ENCODE measurements at regions not wholly inside any gene's neighbourhood (a gene's known extent, or its start where the extent isn't known, plus 50 kb on each side); places are given as distances from the start of the nearest gene placed in this dataset.

DNA sequence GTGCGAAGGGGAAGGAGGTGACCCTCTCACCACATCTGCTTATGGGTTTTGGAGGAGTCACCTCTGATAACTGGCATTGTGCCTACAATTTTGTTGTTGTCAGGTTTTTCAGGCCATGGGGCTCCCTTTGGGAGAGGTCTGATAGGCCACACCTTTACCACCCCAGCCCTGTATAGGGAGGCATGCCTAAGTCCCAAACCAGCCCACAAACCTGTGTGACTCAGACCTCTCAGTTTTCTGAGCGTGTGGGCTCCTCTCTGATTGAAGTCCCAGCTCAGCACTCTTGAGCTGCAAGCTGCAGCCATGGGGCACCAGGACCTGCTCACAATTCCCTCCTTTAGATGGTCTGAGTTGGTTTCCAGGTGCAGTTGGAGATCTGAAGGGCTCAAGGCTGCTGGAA, 1429.3 kb upstream of the TMEM132C start:
- no TSS peak for BruUV-seq (replicated peaks)
- TF ChIP-seq ZNF274 (IDR thresholded peaks at IDR 0.05; ENCODE audit: insufficient read depth, insufficient read length) (no peak), POU2F2 (IDR thresholded peaks at IDR 0.05; ENCODE audit: borderline replicate concordance, low read depth, low read length) (no peak), MXI1 (IDR thresholded peaks at IDR 0.05; ENCODE audit: low read depth, low read length) (no peak), CREM (IDR thresholded peaks at IDR 0.05; ENCODE audit: low read depth) (no peak), MTA2 (IDR thresholded peaks at IDR 0.05; ENCODE audit: low read depth) (no peak), ZZZ3 (IDR thresholded peaks at IDR 0.05; ENCODE audit: control insufficient read depth, insufficient read length, low read depth) (no peak), FOXK2 (IDR thresholded peaks at IDR 0.05) (no peak), EZH2 (IDR thresholded peaks at IDR 0.05; ENCODE audit: borderline replicate concordance, control insufficient read depth, low read depth, low read length) (no peak)
- TF ChIP-seq, protein P1, sequence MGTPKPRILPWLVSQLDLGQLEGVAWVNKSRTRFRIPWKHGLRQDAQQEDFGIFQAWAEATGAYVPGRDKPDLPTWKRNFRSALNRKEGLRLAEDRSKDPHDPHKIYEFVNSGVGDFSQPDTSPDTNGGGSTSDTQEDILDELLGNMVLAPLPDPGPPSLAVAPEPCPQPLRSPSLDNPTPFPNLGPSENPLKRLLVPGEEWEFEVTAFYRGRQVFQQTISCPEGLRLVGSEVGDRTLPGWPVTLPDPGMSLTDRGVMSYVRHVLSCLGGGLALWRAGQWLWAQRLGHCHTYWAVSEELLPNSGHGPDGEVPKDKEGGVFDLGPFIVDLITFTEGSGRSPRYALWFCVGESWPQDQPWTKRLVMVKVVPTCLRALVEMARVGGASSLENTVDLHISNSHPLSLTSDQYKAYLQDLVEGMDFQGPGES (IDR thresholded peaks at IDR 0.05), result no peak
- TF ChIP-seq, protein P2, sequence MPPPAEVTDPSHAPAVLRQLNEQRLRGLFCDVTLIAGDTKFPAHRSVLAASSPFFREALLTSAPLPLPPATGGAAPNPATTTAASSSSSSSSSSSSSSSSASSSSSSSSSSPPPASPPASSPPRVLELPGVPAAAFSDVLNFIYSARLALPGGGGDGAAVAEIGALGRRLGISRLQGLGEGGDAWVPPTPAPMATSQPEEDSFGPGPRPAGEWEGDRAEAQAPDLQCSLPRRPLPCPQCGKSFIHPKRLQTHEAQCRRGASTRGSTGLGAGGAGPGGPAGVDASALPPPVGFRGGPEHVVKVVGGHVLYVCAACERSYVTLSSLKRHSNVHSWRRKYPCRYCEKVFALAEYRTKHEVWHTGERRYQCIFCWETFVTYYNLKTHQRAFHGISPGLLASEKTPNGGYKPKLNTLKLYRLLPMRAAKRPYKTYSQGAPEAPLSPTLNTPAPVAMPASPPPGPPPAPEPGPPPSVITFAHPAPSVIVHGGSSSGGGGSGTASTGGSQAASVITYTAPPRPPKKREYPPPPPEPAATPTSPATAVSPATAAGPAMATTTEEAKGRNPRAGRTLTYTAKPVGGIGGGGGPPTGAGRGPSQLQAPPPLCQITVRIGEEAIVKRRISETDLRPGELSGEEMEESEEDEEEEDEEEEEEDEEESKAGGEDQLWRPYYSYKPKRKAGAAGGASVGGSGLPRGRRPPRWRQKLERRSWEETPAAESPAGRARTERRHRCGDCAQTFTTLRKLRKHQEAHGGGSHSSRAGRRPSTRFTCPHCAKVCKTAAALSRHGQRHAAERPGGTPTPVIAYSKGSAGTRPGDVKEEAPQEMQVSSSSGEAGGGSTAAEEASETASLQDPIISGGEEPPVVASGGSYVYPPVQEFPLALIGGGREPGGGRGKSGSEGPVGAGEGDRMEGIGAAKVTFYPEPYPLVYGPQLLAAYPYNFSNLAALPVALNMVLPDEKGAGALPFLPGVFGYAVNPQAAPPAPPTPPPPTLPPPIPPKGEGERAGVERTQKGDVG (CRISPR knock-in tag; IDR thresholded peaks at IDR 0.05), result no peak
- TF ChIP-seq, protein P3, sequence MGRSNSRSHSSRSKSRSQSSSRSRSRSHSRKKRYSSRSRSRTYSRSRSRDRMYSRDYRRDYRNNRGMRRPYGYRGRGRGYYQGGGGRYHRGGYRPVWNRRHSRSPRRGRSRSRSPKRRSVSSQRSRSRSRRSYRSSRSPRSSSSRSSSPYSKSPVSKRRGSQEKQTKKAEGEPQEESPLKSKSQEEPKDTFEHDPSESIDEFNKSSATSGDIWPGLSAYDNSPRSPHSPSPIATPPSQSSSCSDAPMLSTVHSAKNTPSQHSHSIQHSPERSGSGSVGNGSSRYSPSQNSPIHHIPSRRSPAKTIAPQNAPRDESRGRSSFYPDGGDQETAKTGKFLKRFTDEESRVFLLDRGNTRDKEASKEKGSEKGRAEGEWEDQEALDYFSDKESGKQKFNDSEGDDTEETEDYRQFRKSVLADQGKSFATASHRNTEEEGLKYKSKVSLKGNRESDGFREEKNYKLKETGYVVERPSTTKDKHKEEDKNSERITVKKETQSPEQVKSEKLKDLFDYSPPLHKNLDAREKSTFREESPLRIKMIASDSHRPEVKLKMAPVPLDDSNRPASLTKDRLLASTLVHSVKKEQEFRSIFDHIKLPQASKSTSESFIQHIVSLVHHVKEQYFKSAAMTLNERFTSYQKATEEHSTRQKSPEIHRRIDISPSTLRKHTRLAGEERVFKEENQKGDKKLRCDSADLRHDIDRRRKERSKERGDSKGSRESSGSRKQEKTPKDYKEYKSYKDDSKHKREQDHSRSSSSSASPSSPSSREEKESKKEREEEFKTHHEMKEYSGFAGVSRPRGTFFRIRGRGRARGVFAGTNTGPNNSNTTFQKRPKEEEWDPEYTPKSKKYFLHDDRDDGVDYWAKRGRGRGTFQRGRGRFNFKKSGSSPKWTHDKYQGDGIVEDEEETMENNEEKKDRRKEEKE (IDR thresholded peaks at IDR 0.05), result no peak
- intact Hi-C loops (cut with micrococcal nuclease; ENCODE audit: unreplicated experiment) (no loop called here), in situ Hi-C loops (cut with MboI) (no loop called here)
- Histone ChIP-seq H3K27ac (ENCODE audit: control insufficient read depth, insufficient read depth) (no peak overlapping the region), H3K4me2 (ENCODE audit: control insufficient read depth, insufficient read depth) (no peak overlapping the region), H3K9me3 (replicated peaks; ENCODE audit: control insufficient read depth, insufficient read depth, low read length) (peaks cover 2% of the 10 kb centered on the region; the same call in 1 of the 3 replicates), H3K27me3 (replicated peaks in 1 of 2; ENCODE audit: control insufficient read depth in 2 of 2, insufficient read depth in 2 of 2, low read length in 1 of 2) (no peaks in the 10 kb centered on the region), H3K79me2 (ENCODE audit: control insufficient read depth, insufficient read depth, low read length) (no peaks in the 10 kb centered on the region), H3K9ac (ENCODE audit: control insufficient read depth, insufficient read depth, low read length) (no peak overlapping the region), H2AFZ (ENCODE audit: control insufficient read depth, low read depth, low read length) (no peak overlapping the region), H3K36me3 (ENCODE audit: control insufficient read depth in 2 of 2, insufficient read depth in 2 of 2, low read length in 1 of 2) (no peaks in the 10 kb centered on the region), H3K4me1 (ENCODE audit: control insufficient read depth, insufficient read depth, low read length) (no peaks in the 10 kb centered on the region), H4K20me1 (ENCODE audit: control insufficient read depth, insufficient read depth) (no peaks in the 10 kb centered on the region), H3K4me3 (no peak overlapping the region)
- 18% methylated on average over 2 of the region's 2 CpGs for WGBS (ENCODE audit: insufficient coverage, insufficient replicate concordance, low lambda C conversion rate, missing lambda C conversion rate)
- ChIA-PET POLR2A (no interaction called here), RAD21 (ENCODE audit: unreplicated experiment) (no interaction called here), CTCF (no interaction called here), SMC1A (ENCODE audit: uncharacterized antibody, unreplicated experiment) (no interaction called here)
- DNase-seq (ENCODE audit: low read depth, low spot score), result no peak
- FAIRE-seq, result no peak
- ATAC-seq, result no peak
